Ovary (tissue), 3 donors: ENCODE measurements at regions not wholly inside any gene's neighbourhood (a gene's known extent, or its start where the extent isn't known, plus 50 kb on each side); places are given as distances from the start of the nearest gene placed in this dataset.

ENCODE experiments used
- CTCF ChIP-seq, 3 donors: fragments of 450-650 bp in 2 of 3; fragments of 200-600 bp in 1 of 3; IDR thresholded peaks; one replicate each; pipeline versions ENCODE4 v1.5.1 to v1.8.0; 2016 to 2022; ENCODE audit warnings: antibody characterized with exemption in 3 of 3, mild to moderate bottlenecking in 1 of 3
- EP300 ChIP-seq: sonication (generic); formaldehyde crosslinking; IDR thresholded peaks from one replicate; pipeline ENCODE4 v1.6.1; 2017; ENCODE audit warnings: antibody characterized with exemption
- POLR2A ChIP-seq: fragments of 450-650 bp; IDR thresholded peaks from one replicate; pipeline ENCODE4 v1.6.1; 2017; ENCODE audit warnings: antibody characterized with exemption, mild to moderate bottlenecking, moderate library complexity
- donor health status: DM: no; HTN: no; CAD: no.

- no peak for TF ChIP-seq POLR2A
- no peak for TF ChIP-seq CTCF (IDR thresholded peaks at IDR 0.05)
- TF ChIP-seq EP300: no peak
Observed at GRCh38 chr3:34783876-34784275, 855.4 kb upstream of the ARPP21 start.
